Heart left ventricle (tissue), 16 donors: ENCODE measurements at regions not wholly inside any gene's neighbourhood (a gene's known extent, or its start where the extent isn't known, plus 50 kb on each side); places are given as distances from the start of the nearest gene placed in this dataset.

ENCODE experiments used
- ATAC-seq, 4 donors: fragments of 200-7000 bp; cut with Tn5 transposase; one replicate each; pipeline ENCODE4 v1.9.1; 2020 to 2022; ENCODE audit warnings: moderate library complexity in 4 of 4, mild to moderate bottlenecking in 3 of 4, moderate number of reproducible peaks in 1 of 4
- DNase-seq, 5 donors: peaks; one replicate each; pipeline ENCODE4 v3.0.0-alpha.2; 2020
- H3K27ac ChIP-seq, 12 donors: fragments of 200-600 bp; sonication (generic) in 4 of 12; one replicate each; pipeline versions ENCODE4 v1.5.0 to v1.8.0; 2016 to 2022; ENCODE audit warnings: mild to moderate bottlenecking in 2 of 12
- H3K27me3 ChIP-seq, 9 donors: fragments of 200-600 bp; sonication (generic) in 2 of 9; one replicate each; pipeline versions ENCODE4 v1.5.1 to v1.8.0; 2016 to 2022; ENCODE audit warnings: mild to moderate bottlenecking in 3 of 9
- H3K36me3 ChIP-seq, 9 donors: fragments of 200-600 bp; sonication (generic) in 2 of 9; one replicate each; pipeline versions ENCODE4 v1.5.0 to v1.8.0; 2018 to 2022; ENCODE audit warnings: mild to moderate bottlenecking in 2 of 9
- H3K4me1 ChIP-seq, 12 donors: fragments of 200-600 bp; sonication (generic) in 4 of 12; one replicate each; pipeline versions ENCODE4 v1.5.0 to v1.8.0; 2016 to 2022; ENCODE audit warnings: mild to moderate bottlenecking in 3 of 12
- H3K4me3 ChIP-seq, 12 donors: fragments of 200-600 bp; sonication (generic) in 4 of 12; one replicate each; pipeline versions ENCODE4 v1.5.0 to v1.8.0; 2017 to 2022; ENCODE audit warnings: mild to moderate bottlenecking in 9 of 12, moderate library complexity in 4 of 12
- H3K9me3 ChIP-seq, 12 donors: fragments of 200-600 bp; sonication (generic) in 4 of 12; one replicate each; pipeline versions ENCODE4 v1.5.0 to v1.8.0; 2016 to 2022; ENCODE audit warnings: mild to moderate bottlenecking in 1 of 12
- POLR2A ChIP-seq, 2 donors: fragments of 450-650 bp; IDR thresholded peaks; one replicate each; pipeline ENCODE4 v1.6.1; 2017; ENCODE audit warnings: antibody characterized with exemption in 2 of 2, mild to moderate bottlenecking in 2 of 2, moderate library complexity in 2 of 2
- WGBS, 4 donors: extraction: QIAGEN DNeasy Blood & Tissue Kit in 2 of 4; methylation state at CpG; one replicate each; pipeline versions ENCODE4 v1.1.5 to v1.1.7; 2013 to 2018; 5-methylcytosine and 5-hydroxymethylcytosine counted together
- intact Hi-C, 10 donors: fragments of 100-400 bp; cut with DNase I; formaldehyde crosslinking; loops; one replicate each; pipeline versions ENCODE4 v1.11.1 to v1.14.2; 2022
- TF ChIP-seq, protein P1 (sequence below), 12 donors: fragments of 200-600 bp; sonication (generic) in 4 of 12; IDR thresholded peaks; one replicate each; pipeline versions ENCODE4 v1.5.0 to v1.8.0; 2018 to 2022; ENCODE audit warnings: antibody characterized with exemption in 12 of 12, mild to moderate bottlenecking in 5 of 12
- donor health status: ischemic (EF 13 %, LVEDD 7.1; RV severe dilation, severe dysfunction).
- donor health status: healthy with polysubstance abuse.
- donor health status: DM: no; HTN: yes; CAD: no.
- donor health status: DM: no; HTN: no; CAD: no.
- donor health status: ischemic (EF 25% LVEDD 6.9; RV normal size, moderate dysfunction).
- donor health status: ischemic (EF 25% LVEDD 5.7; RV mildly dilated, moderate dysfunction).
- donor health status: healthy.
- donor health status: DM: yes; HTN: yes; CAD: no.
- donor health status: ischemic (EF 35%, LVEDD 5.7; RV mildly dilated, moderate dysfunction).
- donor health status: nonischemic (EF 11% LVEDD 7.7; RV severe dilation, severe dysfunction).
- donor health status: DM: yes; HTN: yes; CAD: no.
- donor health status: PGD.
- donor health status: ischemic (EF 29% LVEDD 5.4; RV normal size, mild dysfunction).
- donor health status: nonischemic (EF 23%, LVEDD 6.1; RV moderate dilation, normal function).

DNA sequence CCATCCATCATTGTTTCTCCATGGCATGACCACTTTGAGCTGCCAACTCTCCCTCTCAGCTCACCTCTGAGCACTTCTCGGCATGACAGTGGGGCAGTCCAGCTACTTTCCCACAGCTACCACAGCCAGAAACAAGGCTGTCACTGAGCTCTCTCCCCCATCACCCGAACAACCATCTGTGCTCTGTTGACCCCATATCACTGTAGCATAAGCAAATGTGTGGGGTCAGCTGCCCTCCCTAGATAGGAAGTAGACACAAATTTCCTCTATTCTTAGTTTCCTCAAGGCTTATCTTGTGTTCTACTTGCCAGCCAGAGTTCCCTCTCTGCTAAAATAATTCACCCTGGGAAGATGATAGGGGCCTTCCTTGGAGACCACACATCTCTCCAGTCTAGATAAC lies 82.6 kb upstream of the FUT8 start:
- intact Hi-C loops = no loop called here

DNA sequence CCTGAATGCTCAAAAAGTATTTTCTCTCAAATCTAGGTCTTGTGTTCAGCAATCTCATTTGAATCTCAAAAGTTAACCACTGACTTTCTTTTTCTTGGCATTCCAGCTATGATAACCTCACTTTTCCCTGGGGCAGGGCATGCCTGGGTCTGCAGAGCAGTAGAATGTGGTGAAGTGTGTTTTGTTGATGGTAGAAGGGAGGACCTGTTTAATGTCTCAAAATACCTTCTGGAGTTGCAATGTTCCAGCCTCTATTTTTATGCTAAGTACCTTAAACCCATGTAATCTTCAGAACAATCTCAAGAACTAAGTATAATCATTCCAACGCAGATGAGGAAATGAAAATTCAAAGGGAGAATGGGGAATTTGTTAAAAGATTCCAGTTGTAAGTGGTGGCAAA lies 82.1 kb upstream of the FUT8 start:
- H3K27ac ChIP-seq = no peak overlapping the region
- H3K4me1 ChIP-seq = peaks cover 0 to 48% (median 8%) of the 10 kb centered on the region in 12 donors
- H3K4me3 ChIP-seq = no peak overlapping the region
- no peaks in the 10 kb centered on the region for H3K27me3 ChIP-seq
- intact Hi-C loops = no loop called here
- no peaks in the 10 kb centered on the region for H3K36me3 ChIP-seq
- no peaks in the 10 kb centered on the region for H3K9me3 ChIP-seq
- no peak for ATAC-seq
- TF ChIP-seq POLR2A (IDR thresholded peaks at IDR 0.05) = no peak
- TF ChIP-seq, protein P1, sequence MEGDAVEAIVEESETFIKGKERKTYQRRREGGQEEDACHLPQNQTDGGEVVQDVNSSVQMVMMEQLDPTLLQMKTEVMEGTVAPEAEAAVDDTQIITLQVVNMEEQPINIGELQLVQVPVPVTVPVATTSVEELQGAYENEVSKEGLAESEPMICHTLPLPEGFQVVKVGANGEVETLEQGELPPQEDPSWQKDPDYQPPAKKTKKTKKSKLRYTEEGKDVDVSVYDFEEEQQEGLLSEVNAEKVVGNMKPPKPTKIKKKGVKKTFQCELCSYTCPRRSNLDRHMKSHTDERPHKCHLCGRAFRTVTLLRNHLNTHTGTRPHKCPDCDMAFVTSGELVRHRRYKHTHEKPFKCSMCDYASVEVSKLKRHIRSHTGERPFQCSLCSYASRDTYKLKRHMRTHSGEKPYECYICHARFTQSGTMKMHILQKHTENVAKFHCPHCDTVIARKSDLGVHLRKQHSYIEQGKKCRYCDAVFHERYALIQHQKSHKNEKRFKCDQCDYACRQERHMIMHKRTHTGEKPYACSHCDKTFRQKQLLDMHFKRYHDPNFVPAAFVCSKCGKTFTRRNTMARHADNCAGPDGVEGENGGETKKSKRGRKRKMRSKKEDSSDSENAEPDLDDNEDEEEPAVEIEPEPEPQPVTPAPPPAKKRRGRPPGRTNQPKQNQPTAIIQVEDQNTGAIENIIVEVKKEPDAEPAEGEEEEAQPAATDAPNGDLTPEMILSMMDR (IDR thresholded peaks at IDR 0.05) = no peak
- WGBS, 4 donors = 16 to 29% (median 23%) methylated on average over 1 of the region's 1 CpG
- no peak for DNase-seq

More for the DNA sequence above, 82.6 kb upstream of the FUT8 start:
- 51 to 65% (median 55%) methylated on average over 2 of the region's 2 CpGs for WGBS, 4 donors
- Histone ChIP-seq H3K36me3 (no peaks in the 10 kb centered on the region), H3K9me3 (no peaks in the 10 kb centered on the region), H3K27me3 (no peaks in the 10 kb centered on the region), H3K27ac (no peak overlapping the region), H3K4me1 (peaks cover 0 to 43% (median 6%) of the 10 kb centered on the region in 12 donors), H3K4me3 (no peak overlapping the region)
- ATAC-seq (no peak), DNase-seq (no peak)
- TF ChIP-seq, protein P1 (IDR thresholded peaks at IDR 0.05) = no peak
- no peak for TF ChIP-seq POLR2A (IDR thresholded peaks at IDR 0.05)

DNA sequence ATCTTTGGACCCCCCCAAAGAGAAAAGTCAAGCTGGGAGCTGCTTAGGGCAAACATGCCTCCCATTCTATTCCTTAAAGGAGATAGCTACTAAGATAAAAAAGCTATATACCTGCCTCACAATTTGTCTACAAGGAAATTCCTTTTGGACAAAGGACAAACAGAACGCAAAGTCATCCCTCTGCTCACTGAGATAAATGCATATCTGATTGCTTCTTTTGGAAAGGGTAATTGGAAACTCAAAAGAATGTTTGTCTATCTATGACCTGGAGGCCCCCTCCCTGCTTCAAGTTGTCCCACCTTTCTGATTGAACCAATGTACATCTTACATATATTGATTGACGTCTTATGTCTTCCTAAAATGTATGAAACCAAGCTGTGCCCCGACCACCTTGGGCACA lies 80.9 kb upstream of the FUT8 start:
- WGBS, 4 donors = 84 to 95% (median 91%) methylated on average over 3 of the region's 3 CpGs
- TF ChIP-seq POLR2A (IDR thresholded peaks at IDR 0.05) = no peak
- TF ChIP-seq, protein P1 (IDR thresholded peaks at IDR 0.05) = no peak
- Histone ChIP-seq H3K9me3 (no peaks in the 10 kb centered on the region), H3K27ac (no peak overlapping the region), H3K27me3 (no peaks in the 10 kb centered on the region), H3K4me3 (no peak overlapping the region), H3K36me3 (no peaks in the 10 kb centered on the region), H3K4me1 (peaks cover 0 to 49% (median 8%) of the 10 kb centered on the region in 12 donors)
- intact Hi-C loops = no loop called here
- DNase-seq (no peak), ATAC-seq (no peak)

DNA sequence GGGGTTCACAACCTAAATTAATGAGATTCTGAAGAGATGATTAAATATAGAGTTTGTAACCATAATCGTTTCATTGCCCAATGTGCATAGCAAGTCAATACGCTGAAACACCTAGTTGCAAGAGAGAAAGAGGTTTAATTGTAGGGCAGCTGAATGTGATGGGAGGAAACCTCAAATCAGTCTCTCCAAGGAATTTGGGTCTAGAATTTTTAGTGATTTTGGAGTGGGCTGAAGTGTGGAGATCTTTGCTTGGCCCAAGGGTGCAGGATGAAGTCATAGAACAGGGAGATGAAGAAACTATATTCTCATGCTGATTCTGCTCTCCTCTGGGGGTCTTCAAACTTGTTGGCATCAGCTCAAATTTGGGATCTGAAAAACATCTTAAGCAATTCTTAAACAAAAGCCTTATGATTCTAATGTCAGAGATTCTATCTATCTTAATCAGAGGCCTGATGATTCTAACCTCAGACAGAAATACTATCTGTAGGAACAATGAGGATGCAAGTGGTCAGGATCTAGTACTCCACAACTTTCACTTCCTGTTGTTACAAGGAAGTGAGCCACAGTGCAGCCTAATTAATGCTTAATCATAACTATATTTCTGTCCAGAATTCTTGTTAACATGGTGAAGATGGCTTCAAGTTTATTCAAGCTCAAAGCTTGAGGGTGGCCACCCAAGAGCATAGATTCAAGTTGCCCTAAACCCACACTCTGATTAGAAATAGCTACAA lies 80.2 kb upstream of the FUT8 start:
- no peaks in the 10 kb centered on the region for H3K9me3 ChIP-seq
- peaks cover 0 to 49% (median 8%) of the 10 kb centered on the region in 12 donors for H3K4me1 ChIP-seq
- H3K27me3 ChIP-seq = no peaks in the 10 kb centered on the region
- no peak overlapping the region for H3K27ac ChIP-seq
- TF ChIP-seq, protein P1 (IDR thresholded peaks at IDR 0.05) = no peak
- TF ChIP-seq POLR2A (IDR thresholded peaks at IDR 0.05) = no peak
- intact Hi-C loops = no loop called here
- H3K4me3 ChIP-seq = no peak overlapping the region
- ATAC-seq = no peak
- no peaks in the 10 kb centered on the region for H3K36me3 ChIP-seq
- no peak for DNase-seq
- WGBS, 4 donors = 92 to 96% (median 94%) methylated on average over 2 of the region's 2 CpGs
